ENCODE measurements at regions not wholly inside any gene's neighbourhood (a gene's known extent, or its start where the extent isn't known, plus 50 kb on each side); places are given as distances from the start of the nearest gene placed in this dataset.

- no peak for TF ChIP-seq CTCF (IDR thresholded peaks at IDR 0.05; ENCODE audit: low read depth, low read length, poor library complexity, severe bottlenecking)
- TF ChIP-seq EZH2phosphoT487 (IDR thresholded peaks at IDR 0.05; ENCODE audit: borderline replicate concordance, low read length), result no peak
Observed at GRCh38 chr15:39176030-39176429, 404.8 kb upstream of the THBS1 start.

GRCh38 chr15:39177561-39177960 lies 403.3 kb upstream of the THBS1 start:
- H3K27me3 ChIP-seq (ENCODE audit: control insufficient read depth, low read length), result no peaks in the 10 kb centered on the region
- no peaks in the 10 kb centered on the region for H3K4me1 ChIP-seq (ENCODE audit: control insufficient read depth, low read length)
- TF ChIP-seq EZH2phosphoT487 (IDR thresholded peaks at IDR 0.05; ENCODE audit: borderline replicate concordance, low read length), result no peak
- TF ChIP-seq CTCF (IDR thresholded peaks at IDR 0.05; ENCODE audit: low read depth, low read length, poor library complexity, severe bottlenecking), result no peak
- no peaks in the 10 kb centered on the region for H3K9me3 ChIP-seq (ENCODE audit: control insufficient read depth, insufficient read depth, low read length)
- no peak overlapping the region for H3K4me2 ChIP-seq (ENCODE audit: low read length)
- H3K36me3 ChIP-seq (ENCODE audit: control insufficient read depth, low read length), result no peaks in the 10 kb centered on the region
- H3K9me2 ChIP-seq (replicated peaks; ENCODE audit: control insufficient read depth, low read length), result no peaks in the 10 kb centered on the region
- no peaks in the 10 kb centered on the region for H3F3A ChIP-seq (ENCODE audit: control insufficient read depth, insufficient read depth)
- no peak overlapping the region for H3K27ac ChIP-seq (ENCODE audit: low read depth, low read length)
- no peak overlapping the region for H3K4me3 ChIP-seq (ENCODE audit: low read length)
- no peaks in the 10 kb centered on the region for H3K79me2 ChIP-seq (ENCODE audit: control insufficient read depth, low read length)
- no peaks in the 10 kb centered on the region for H4K20me1 ChIP-seq (ENCODE audit: control insufficient read depth, insufficient read depth, low read depth, low read length)

More at GRCh38 chr15:39176030-39176429, 404.8 kb upstream of the THBS1 start:
- H3K4me2 ChIP-seq (ENCODE audit: low read length), result no peak overlapping the region
- no peaks in the 10 kb centered on the region for H3K27me3 ChIP-seq (ENCODE audit: control insufficient read depth, low read length)
- no peaks in the 10 kb centered on the region for H3K4me1 ChIP-seq (ENCODE audit: control insufficient read depth, low read length)
- no peaks in the 10 kb centered on the region for H3F3A ChIP-seq (ENCODE audit: control insufficient read depth, insufficient read depth)
- H4K20me1 ChIP-seq (ENCODE audit: control insufficient read depth, insufficient read depth, low read depth, low read length), result no peaks in the 10 kb centered on the region
- H3K9me3 ChIP-seq (ENCODE audit: control insufficient read depth, insufficient read depth, low read length), result no peaks in the 10 kb centered on the region
- H3K4me3 ChIP-seq (ENCODE audit: low read length), result no peak overlapping the region
- no peaks in the 10 kb centered on the region for H3K9me2 ChIP-seq (replicated peaks; ENCODE audit: control insufficient read depth, low read length)
- H3K27ac ChIP-seq (ENCODE audit: low read depth, low read length), result no peak overlapping the region
- no peaks in the 10 kb centered on the region for H3K79me2 ChIP-seq (ENCODE audit: control insufficient read depth, low read length)
- H3K36me3 ChIP-seq (ENCODE audit: control insufficient read depth, low read length), result no peaks in the 10 kb centered on the region

GRCh38 chr15:39180030-39180429 lies 400.8 kb upstream of the THBS1 start:
- H3K79me2 ChIP-seq (ENCODE audit: control insufficient read depth, low read length), result no peaks in the 10 kb centered on the region
- no peak overlapping the region for H3K4me3 ChIP-seq (ENCODE audit: low read length)
- no peaks in the 10 kb centered on the region for H3F3A ChIP-seq (ENCODE audit: control insufficient read depth, insufficient read depth)
- no peak overlapping the region for H3K4me2 ChIP-seq (ENCODE audit: low read length)
- H3K9me3 ChIP-seq (ENCODE audit: control insufficient read depth, insufficient read depth, low read length), result no peaks in the 10 kb centered on the region
- no peak overlapping the region for H3K27ac ChIP-seq (ENCODE audit: low read depth, low read length)
- H3K27me3 ChIP-seq (ENCODE audit: control insufficient read depth, low read length), result no peaks in the 10 kb centered on the region
- no peaks in the 10 kb centered on the region for H3K4me1 ChIP-seq (ENCODE audit: control insufficient read depth, low read length)
- H3K9me2 ChIP-seq (replicated peaks; ENCODE audit: control insufficient read depth, low read length), result no peaks in the 10 kb centered on the region
- no peaks in the 10 kb centered on the region for H4K20me1 ChIP-seq (ENCODE audit: control insufficient read depth, insufficient read depth, low read depth, low read length)
- no peaks in the 10 kb centered on the region for H3K36me3 ChIP-seq (ENCODE audit: control insufficient read depth, low read length)
- TF ChIP-seq EZH2phosphoT487 (IDR thresholded peaks at IDR 0.05; ENCODE audit: borderline replicate concordance, low read length), result no peak
- TF ChIP-seq CTCF (IDR thresholded peaks at IDR 0.05; ENCODE audit: low read depth, low read length, poor library complexity, severe bottlenecking), result no peak
